ENCODE measurements at regions not wholly inside any gene's neighbourhood (a gene's known extent, or its start where the extent isn't known, plus 50 kb on each side); places are given as distances from the start of the nearest gene placed in this dataset.
"Not testable (repeated sequence)": the region's sequence is repeated elsewhere in the genome, so short reads cannot be mapped to it uniquely, and the experiment has no call there.

DNA sequence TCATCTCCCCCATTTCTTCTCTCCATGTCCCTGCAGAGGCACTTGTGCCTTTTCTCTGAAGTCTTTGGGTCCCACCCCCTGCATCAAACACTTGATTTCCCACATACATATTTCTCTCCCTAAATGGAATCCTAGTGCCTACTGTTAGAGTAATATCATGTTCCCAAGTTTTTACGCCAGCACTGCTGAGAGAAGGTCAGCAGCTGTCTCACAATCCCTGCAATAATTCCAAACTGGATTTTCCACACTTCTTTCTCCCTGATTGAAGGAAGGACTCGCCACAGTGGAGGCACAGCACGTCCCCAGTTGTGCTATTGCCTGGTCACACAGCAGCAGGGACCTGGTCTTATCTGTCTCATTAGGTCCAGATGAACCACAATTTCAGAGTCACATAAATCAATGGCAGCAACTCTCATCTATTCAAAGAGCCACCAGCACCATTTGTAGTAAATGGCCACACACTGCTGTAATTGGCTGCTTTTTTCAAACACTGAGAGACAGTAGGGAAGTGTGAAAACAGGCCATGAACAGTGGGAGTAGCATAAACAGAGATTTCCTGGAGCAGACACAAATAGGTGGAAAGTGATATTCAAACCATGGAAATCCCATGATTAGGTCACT lies 605.5 kb downstream of the XPNPEP1 start:
- intact Hi-C loops (cut with micrococcal nuclease), result no loop called here
- no peak for TF ChIP-seq TCF7L2 (IDR thresholded peaks at IDR 0.05; ENCODE audit: borderline replicate concordance, extremely low read depth, insufficient read depth, insufficient read length)
- TF ChIP-seq ELF1 (IDR thresholded peaks at IDR 0.05; ENCODE audit: borderline replicate concordance, low read depth), result no peak
- TF ChIP-seq, protein P1, sequence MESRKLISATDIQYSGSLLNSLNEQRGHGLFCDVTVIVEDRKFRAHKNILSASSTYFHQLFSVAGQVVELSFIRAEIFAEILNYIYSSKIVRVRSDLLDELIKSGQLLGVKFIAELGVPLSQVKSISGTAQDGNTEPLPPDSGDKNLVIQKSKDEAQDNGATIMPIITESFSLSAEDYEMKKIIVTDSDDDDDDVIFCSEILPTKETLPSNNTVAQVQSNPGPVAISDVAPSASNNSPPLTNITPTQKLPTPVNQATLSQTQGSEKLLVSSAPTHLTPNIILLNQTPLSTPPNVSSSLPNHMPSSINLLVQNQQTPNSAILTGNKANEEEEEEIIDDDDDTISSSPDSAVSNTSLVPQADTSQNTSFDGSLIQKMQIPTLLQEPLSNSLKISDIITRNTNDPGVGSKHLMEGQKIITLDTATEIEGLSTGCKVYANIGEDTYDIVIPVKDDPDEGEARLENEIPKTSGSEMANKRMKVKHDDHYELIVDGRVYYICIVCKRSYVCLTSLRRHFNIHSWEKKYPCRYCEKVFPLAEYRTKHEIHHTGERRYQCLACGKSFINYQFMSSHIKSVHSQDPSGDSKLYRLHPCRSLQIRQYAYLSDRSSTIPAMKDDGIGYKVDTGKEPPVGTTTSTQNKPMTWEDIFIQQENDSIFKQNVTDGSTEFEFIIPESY (IDR thresholded peaks at IDR 0.05; ENCODE audit: extremely low read depth, insufficient replicate concordance, low read length), result no peak
- TF ChIP-seq EGR1 (IDR thresholded peaks at IDR 0.05; ENCODE audit: low read depth), result no peak
- TF ChIP-seq, protein P2, sequence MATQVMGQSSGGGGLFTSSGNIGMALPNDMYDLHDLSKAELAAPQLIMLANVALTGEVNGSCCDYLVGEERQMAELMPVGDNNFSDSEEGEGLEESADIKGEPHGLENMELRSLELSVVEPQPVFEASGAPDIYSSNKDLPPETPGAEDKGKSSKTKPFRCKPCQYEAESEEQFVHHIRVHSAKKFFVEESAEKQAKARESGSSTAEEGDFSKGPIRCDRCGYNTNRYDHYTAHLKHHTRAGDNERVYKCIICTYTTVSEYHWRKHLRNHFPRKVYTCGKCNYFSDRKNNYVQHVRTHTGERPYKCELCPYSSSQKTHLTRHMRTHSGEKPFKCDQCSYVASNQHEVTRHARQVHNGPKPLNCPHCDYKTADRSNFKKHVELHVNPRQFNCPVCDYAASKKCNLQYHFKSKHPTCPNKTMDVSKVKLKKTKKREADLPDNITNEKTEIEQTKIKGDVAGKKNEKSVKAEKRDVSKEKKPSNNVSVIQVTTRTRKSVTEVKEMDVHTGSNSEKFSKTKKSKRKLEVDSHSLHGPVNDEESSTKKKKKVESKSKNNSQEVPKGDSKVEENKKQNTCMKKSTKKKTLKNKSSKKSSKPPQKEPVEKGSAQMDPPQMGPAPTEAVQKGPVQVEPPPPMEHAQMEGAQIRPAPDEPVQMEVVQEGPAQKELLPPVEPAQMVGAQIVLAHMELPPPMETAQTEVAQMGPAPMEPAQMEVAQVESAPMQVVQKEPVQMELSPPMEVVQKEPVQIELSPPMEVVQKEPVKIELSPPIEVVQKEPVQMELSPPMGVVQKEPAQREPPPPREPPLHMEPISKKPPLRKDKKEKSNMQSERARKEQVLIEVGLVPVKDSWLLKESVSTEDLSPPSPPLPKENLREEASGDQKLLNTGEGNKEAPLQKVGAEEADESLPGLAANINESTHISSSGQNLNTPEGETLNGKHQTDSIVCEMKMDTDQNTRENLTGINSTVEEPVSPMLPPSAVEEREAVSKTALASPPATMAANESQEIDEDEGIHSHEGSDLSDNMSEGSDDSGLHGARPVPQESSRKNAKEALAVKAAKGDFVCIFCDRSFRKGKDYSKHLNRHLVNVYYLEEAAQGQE (IDR thresholded peaks at IDR 0.05; ENCODE audit: low read depth), result no peak
- no peak for TF ChIP-seq POLR2A (IDR thresholded peaks at IDR 0.05; ENCODE audit: borderline replicate concordance, extremely low read depth, insufficient read depth, insufficient read length)
- no peak for DNase-seq (ENCODE audit: low read depth, low spot score)
- H4K20me1 ChIP-seq (ENCODE audit: insufficient read depth), result no peaks in the 10 kb centered on the region
- ChIA-PET RAD21 (ENCODE audit: low non-redundant PET in 1 of 2, low total read pairs in 2 of 2, uncharacterized antibody in 2 of 2, unreplicated experiment in 2 of 2) (no interaction called here), POLR2A (no interaction called here), CTCF (no interaction called here)
- no peaks in the 10 kb centered on the region for H3K9me2 ChIP-seq (ENCODE audit: insufficient read depth)
- no peak overlapping the region for H2AFZ ChIP-seq (ENCODE audit: low read depth, low read length, poor library complexity, severe bottlenecking)
- no TSS peak for BruUV-seq (replicated peaks)
- H3K27me3 ChIP-seq (ENCODE audit: insufficient read depth, low read length), result no peaks in the 10 kb centered on the region
- no peak for ATAC-seq
- H3K36me3 ChIP-seq (ENCODE audit: control insufficient read depth in 1 of 2, insufficient read depth in 2 of 2, low read length in 2 of 2), result no peaks in the 10 kb centered on the region
- H3K9ac ChIP-seq (ENCODE audit: low read length), result no peak overlapping the region
- no peak overlapping the region for H3K4me2 ChIP-seq (ENCODE audit: low read length)
- H3K4me3 ChIP-seq (replicated peaks in 1 of 2; ENCODE audit: low read depth in 1 of 2, low read length in 2 of 2), result no peak overlapping the region
- no peaks in the 10 kb centered on the region for H3K4me1 ChIP-seq (ENCODE audit: control insufficient read depth in 1 of 2, insufficient read depth in 2 of 2, low read length in 2 of 2)
- no peaks in the 10 kb centered on the region for H3K79me2 ChIP-seq (ENCODE audit: insufficient read depth, low read length)
- H3K9me3 ChIP-seq (ENCODE audit: control insufficient read depth in 1 of 2, insufficient read depth in 1 of 2, low read depth in 1 of 2, low read length in 2 of 2), result peaks cover 26 to 29% of the 10 kb centered on the region in 2 experiments; a peak in 2 of 4 replicates
- no peak overlapping the region for H3K27ac ChIP-seq (ENCODE audit: low read depth, low read length)

DNA sequence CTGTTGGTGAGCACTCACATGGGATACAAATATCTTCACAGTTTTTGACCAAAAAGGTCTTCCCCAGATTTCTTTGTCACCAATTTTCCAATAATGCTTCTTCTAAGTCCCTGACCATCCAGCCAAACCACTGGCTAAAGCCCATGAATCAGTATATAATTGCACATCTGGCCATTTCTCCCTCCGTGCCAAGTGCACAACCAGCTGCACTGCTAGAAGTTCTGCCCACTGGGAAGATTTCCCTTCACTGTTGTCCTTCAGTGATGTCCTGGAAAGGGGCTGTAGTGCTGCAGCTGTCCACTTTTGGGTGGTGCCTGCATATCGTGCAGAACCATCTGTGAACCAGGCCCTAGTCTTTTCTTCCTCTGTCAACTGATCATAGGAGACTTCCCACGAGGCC lies 609.3 kb downstream of the XPNPEP1 start:
- POLR2A ChIA-PET; H3K9me2 ChIP-seq (ENCODE audit: insufficient read depth): not testable (repeated sequence)

DNA sequence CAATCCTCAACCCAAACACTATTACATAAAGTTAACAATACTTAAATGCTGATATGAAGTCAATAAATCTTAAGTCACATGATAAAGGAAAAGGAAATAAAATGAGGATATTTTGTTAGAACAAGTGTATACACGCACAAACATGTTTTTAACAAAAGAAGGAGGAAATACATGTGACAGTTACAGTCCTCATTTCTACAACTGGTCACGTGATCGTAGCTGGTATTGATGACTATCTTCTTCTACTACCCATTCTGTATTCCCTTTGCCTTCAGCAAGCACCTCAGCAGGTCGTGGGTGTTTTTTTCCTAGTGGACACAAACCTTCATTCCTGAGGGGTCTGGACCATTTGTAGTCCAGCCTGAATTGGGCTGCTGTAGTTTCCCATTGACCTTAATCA lies 610.8 kb downstream of the XPNPEP1 start:
- H3K27me3 ChIP-seq (ENCODE audit: insufficient read depth, low read length); ATAC-seq; H4K20me1 ChIP-seq (ENCODE audit: insufficient read depth); DNase-seq (ENCODE audit: low read depth, low spot score); H3K4me3 ChIP-seq (replicated peaks in 1 of 2; ENCODE audit: low read depth in 1 of 2, low read length in 2 of 2); H3K4me2 ChIP-seq (ENCODE audit: low read length); CTCF ChIA-PET; H3K36me3 ChIP-seq (ENCODE audit: control insufficient read depth in 1 of 2, insufficient read depth in 2 of 2, low read length in 2 of 2); H2AFZ ChIP-seq (ENCODE audit: low read depth, low read length, poor library complexity, severe bottlenecking); RAD21 ChIA-PET (ENCODE audit: low non-redundant PET in 1 of 2, low total read pairs in 2 of 2, uncharacterized antibody in 2 of 2, unreplicated experiment in 2 of 2); H3K27ac ChIP-seq (ENCODE audit: low read depth, low read length); intact Hi-C loops (cut with micrococcal nuclease); H3K9ac ChIP-seq (ENCODE audit: low read length); BruUV-seq (replicated peaks); H3K9me2 ChIP-seq (ENCODE audit: insufficient read depth); H3K79me2 ChIP-seq (ENCODE audit: insufficient read depth, low read length); POLR2A ChIA-PET; H3K4me1 ChIP-seq (ENCODE audit: control insufficient read depth in 1 of 2, insufficient read depth in 2 of 2, low read length in 2 of 2): not testable (repeated sequence)
- H3K9me3 ChIP-seq (ENCODE audit: control insufficient read depth in 1 of 2, insufficient read depth in 1 of 2, low read depth in 1 of 2, low read length in 2 of 2), result peaks cover 20 to 39% of the 10 kb centered on the region in 2 experiments; a peak in 2 of 4 replicates

More for the DNA sequence above, 609.3 kb downstream of the XPNPEP1 start:
- H3K4me3 ChIP-seq (replicated peaks in 1 of 2; ENCODE audit: low read depth in 1 of 2, low read length in 2 of 2); H3K27ac ChIP-seq (ENCODE audit: low read depth, low read length); H3K79me2 ChIP-seq (ENCODE audit: insufficient read depth, low read length); BruUV-seq (replicated peaks); H3K27me3 ChIP-seq (ENCODE audit: insufficient read depth, low read length); CTCF ChIA-PET; H3K4me1 ChIP-seq (ENCODE audit: control insufficient read depth in 1 of 2, insufficient read depth in 2 of 2, low read length in 2 of 2); DNase-seq (ENCODE audit: low read depth, low spot score); H4K20me1 ChIP-seq (ENCODE audit: insufficient read depth); RAD21 ChIA-PET (ENCODE audit: low non-redundant PET in 1 of 2, low total read pairs in 2 of 2, uncharacterized antibody in 2 of 2, unreplicated experiment in 2 of 2); H2AFZ ChIP-seq (ENCODE audit: low read depth, low read length, poor library complexity, severe bottlenecking); H3K9ac ChIP-seq (ENCODE audit: low read length); H3K36me3 ChIP-seq (ENCODE audit: control insufficient read depth in 1 of 2, insufficient read depth in 2 of 2, low read length in 2 of 2); ATAC-seq; intact Hi-C loops (cut with micrococcal nuclease); H3K4me2 ChIP-seq (ENCODE audit: low read length): not testable (repeated sequence)
- peaks cover 10 to 39% of the 10 kb centered on the region in 2 experiments; a peak in 2 of 4 replicates for H3K9me3 ChIP-seq (ENCODE audit: control insufficient read depth in 1 of 2, insufficient read depth in 1 of 2, low read depth in 1 of 2, low read length in 2 of 2)

Data from HCT116 (cell line).